NT2/D1 (cell line): ENCODE measurements at regions not wholly inside any gene's neighbourhood (a gene's known extent, or its start where the extent isn't known, plus 50 kb on each side); places are given as distances from the start of the nearest gene placed in this dataset.

Source experiments
- DNase-seq: peaks from one replicate; pipeline ENCODE4 v3.0.0-alpha.2; 2011; ENCODE audit warnings: low read depth, low spot score
- H3K27me3 ChIP-seq: 2 replicates; pipeline ENCODE4 v1.6.0; 2011; ENCODE audit warnings: mild to moderate bottlenecking; ENCODE audit not compliant: insufficient read length, insufficient read depth
- H3K36me3 ChIP-seq: 2 replicates; pipeline ENCODE4 v1.6.1; 2011; ENCODE audit warnings: mild to moderate bottlenecking, low read length, mixed read lengths; ENCODE audit not compliant: insufficient read depth, insufficient read length
- H3K4me1 ChIP-seq: 2 replicates; pipeline ENCODE4 v1.5.1; 2011; ENCODE audit not compliant: insufficient read depth, insufficient read length
- H3K4me3 ChIP-seq: 2 replicates; pipeline ENCODE4 v1.5.1; 2011; ENCODE audit warnings: low read depth; ENCODE audit not compliant: insufficient read length
- H3K9ac ChIP-seq: 2 replicates; pipeline ENCODE4 v1.6.0; 2011; ENCODE audit warnings: low read depth; ENCODE audit not compliant: insufficient read length
- H3K9me3 ChIP-seq: 2 replicates; pipeline ENCODE4 v1.5.1; 2011; ENCODE audit warnings: mild to moderate bottlenecking, low read length; ENCODE audit not compliant: insufficient read depth
- SUZ12 ChIP-seq: IDR thresholded peaks from 2 replicates; pipeline ENCODE4 v1.6.1; 2011; ENCODE audit not compliant: insufficient read length, insufficient read depth; ENCODE audit errors: extremely low read depth
- YY1 ChIP-seq: IDR thresholded peaks from 2 replicates; pipeline ENCODE4 v1.6.1; 2011; ENCODE audit not compliant: insufficient read length, insufficient read depth
- ZNF274 ChIP-seq: IDR thresholded peaks from 2 replicates; pipeline ENCODE4 v1.6.1; 2011; ENCODE audit warnings: mild to moderate bottlenecking, low read depth, low read length

DNA sequence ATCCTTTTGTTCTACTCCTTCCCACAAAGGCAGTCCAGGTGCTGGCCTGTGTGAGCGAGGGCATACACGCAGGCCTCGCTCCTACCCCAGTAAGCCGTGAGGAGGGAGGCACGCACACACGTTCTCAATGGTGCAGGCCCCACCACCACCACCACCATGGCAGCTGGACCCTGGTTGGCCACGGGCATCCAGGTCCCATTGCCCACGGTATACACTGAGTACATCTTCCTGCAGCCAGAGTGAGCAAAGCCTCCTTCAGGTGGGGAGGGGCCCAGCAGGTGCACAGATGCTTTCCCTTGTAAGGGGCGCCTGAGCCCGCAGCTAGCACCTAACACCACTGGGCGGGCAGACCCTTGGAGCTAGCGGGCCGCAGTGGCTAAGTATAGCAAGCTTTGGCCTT, 373.3 kb upstream of the MKI67 start:
- Histone ChIP-seq H3K4me3 (no peak overlapping the region), H3K9ac (no peak overlapping the region), H3K27me3 (no peaks in the 10 kb centered on the region), H3K9me3 (no peaks in the 10 kb centered on the region), H3K4me1 (no peaks in the 10 kb centered on the region), H3K36me3 (no peaks in the 10 kb centered on the region)
- DNase-seq = no peak
- TF ChIP-seq SUZ12 (no peak), YY1 (no peak), ZNF274 (no peak)

DNA sequence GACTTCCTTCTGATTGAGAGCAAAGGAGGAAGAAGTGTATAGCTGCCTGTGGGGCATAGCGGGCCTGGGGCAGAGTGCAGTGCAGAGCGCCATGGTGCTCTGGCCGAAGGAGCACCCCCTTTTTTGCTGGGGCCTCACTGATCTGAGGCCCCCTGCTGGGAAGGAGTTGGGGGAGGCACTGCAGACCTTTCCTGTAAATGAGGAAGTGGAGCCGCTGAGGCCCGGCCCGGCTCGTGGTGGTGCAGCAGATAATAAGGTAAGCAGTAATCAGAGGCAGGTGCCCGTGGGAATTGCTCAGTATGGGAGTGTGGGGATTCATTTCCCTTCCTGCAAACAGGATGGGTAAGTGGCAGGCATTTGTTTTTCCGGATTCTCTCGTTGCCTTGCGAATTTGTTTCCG, 373.7 kb upstream of the MKI67 start:
- TF ChIP-seq YY1 (no peak), ZNF274 (no peak), SUZ12 (no peak)
- H3K4me3 ChIP-seq = no peak overlapping the region
- no peaks in the 10 kb centered on the region for H3K4me1 ChIP-seq
- no peaks in the 10 kb centered on the region for H3K9me3 ChIP-seq
- no peaks in the 10 kb centered on the region for H3K36me3 ChIP-seq
- H3K9ac ChIP-seq = no peak overlapping the region
- H3K27me3 ChIP-seq = no peaks in the 10 kb centered on the region
- no peak for DNase-seq

GRCh38 chr10:128500642-128501041, 374.4 kb upstream of the MKI67 start:
- DNase-seq = no peak
- Histone ChIP-seq H3K27me3 (no peaks in the 10 kb centered on the region), H3K9me3 (no peaks in the 10 kb centered on the region), H3K4me1 (no peaks in the 10 kb centered on the region), H3K4me3 (no peak overlapping the region), H3K9ac (no peak overlapping the region), H3K36me3 (no peaks in the 10 kb centered on the region)
- TF ChIP-seq SUZ12 (no peak), YY1 (no peak), ZNF274 (no peak)

DNA sequence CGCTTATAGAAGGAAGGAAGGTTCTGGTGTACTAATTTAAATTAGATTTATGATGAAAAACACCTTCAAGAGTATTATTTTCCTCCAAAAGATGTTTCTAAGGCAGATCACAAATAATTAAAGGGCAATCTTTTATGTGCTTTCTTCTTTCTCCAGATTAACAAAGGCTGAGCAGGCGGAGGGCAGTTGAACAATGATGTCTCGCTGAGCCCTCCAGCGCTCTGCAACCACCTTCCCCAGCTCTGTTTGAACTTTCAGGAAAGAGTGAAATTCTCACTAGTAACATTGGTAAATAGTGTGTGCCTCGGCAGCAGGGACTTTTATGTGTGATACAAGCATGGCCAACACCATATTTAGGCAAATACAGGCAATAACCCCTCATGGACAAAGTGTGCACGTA, 379.1 kb upstream of the MKI67 start:
- Histone ChIP-seq H3K9ac (no peak overlapping the region), H3K4me1 (no peaks in the 10 kb centered on the region), H3K4me3 (no peak overlapping the region), H3K9me3 (no peaks in the 10 kb centered on the region), H3K36me3 (no peaks in the 10 kb centered on the region), H3K27me3 (no peaks in the 10 kb centered on the region)
- DNase-seq = no peak
- no peak for TF ChIP-seq ZNF274
- TF ChIP-seq YY1 = no peak
- no peak for TF ChIP-seq SUZ12

- H3K4me3 ChIP-seq = no peak overlapping the region
- H3K36me3 ChIP-seq = no peaks in the 10 kb centered on the region
- no peak overlapping the region for H3K9ac ChIP-seq
- H3K9me3 ChIP-seq = no peaks in the 10 kb centered on the region
- no peak for DNase-seq
- H3K27me3 ChIP-seq = no peaks in the 10 kb centered on the region
- H3K4me1 ChIP-seq = no peaks in the 10 kb centered on the region
- TF ChIP-seq SUZ12 (no peak), YY1 (no peak), ZNF274 (no peak)
Measured at GRCh38 chr10:128506423-128506822, 380.2 kb upstream of the MKI67 start.

DNA sequence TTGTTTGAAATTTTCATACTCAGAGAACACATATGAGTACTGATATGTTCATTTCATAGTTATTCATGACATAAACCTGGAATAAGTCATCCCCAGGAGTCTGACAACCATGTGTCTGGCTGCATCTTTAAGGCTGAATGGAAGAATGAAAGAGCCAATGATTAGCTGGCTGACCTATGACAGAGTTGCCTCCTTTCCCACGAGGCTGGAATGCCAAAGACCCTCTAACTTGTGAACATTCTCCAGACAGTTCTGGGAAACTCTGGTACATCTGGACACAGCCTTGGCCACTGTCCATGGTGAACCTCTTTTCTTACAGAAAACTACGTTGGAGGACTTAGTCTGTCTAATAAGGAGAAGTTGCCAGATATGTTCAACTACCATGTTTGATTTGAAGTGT, 380.8 kb upstream of the MKI67 start:
- no peak for TF ChIP-seq SUZ12
- TF ChIP-seq YY1 = no peak
- TF ChIP-seq ZNF274 = no peak
- DNase-seq = no peak

DNA sequence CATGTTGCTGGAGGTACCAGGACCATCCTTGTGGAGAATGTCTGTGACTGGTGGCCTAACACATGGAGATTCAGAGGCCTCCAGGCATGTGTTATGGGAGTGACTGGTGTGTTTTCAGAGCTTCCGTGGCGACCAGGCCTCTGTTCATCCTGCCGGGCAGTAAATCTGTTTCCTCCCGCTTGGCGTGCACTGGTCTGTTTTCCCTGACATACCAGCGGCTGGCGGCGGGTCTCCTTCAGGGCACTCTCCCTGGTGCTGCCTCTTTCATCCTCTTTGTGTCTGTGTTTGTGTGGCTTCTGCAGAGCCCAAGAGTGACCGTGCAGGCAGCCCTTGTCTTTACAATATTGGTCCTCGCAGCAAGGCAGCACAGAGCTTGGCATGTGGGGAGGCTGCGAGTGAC, 385.1 kb upstream of the MKI67 start:
- Histone ChIP-seq H3K9me3 (no peaks in the 10 kb centered on the region), H3K27me3 (no peaks in the 10 kb centered on the region), H3K9ac (no peak overlapping the region), H3K4me3 (no peak overlapping the region), H3K4me1 (no peaks in the 10 kb centered on the region), H3K36me3 (no peaks in the 10 kb centered on the region)
- DNase-seq = no peak
- TF ChIP-seq ZNF274 (no peak), SUZ12 (no peak), YY1 (no peak)

More for the DNA sequence above, 380.8 kb upstream of the MKI67 start:
- Histone ChIP-seq H3K9me3 (no peaks in the 10 kb centered on the region), H3K27me3 (no peaks in the 10 kb centered on the region), H3K4me1 (no peaks in the 10 kb centered on the region), H3K4me3 (no peak overlapping the region), H3K9ac (no peak overlapping the region), H3K36me3 (no peaks in the 10 kb centered on the region)

DNA sequence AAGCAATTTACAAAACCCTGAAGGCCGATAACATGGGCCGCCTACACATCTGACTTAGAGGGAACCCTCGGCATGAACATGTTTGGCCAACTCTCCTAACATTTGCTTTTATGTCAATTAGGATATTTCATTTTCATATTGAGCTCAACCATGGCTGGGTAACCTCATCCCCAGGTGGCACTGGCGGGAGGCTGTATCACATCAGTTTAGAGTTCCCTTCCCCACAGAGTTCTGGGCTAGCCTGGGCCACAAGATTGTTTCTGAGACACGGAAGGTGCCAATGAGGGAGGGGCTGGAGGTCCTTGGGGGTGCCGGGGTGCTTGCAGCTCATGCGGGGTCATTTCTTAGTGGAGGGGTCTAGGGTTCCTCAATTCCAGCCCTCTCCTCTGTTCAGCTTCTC, 386.5 kb upstream of the MKI67 start:
- DNase-seq = no peak
- H3K9ac ChIP-seq = no peak overlapping the region
- no peaks in the 10 kb centered on the region for H3K27me3 ChIP-seq
- H3K9me3 ChIP-seq = no peaks in the 10 kb centered on the region
- no peaks in the 10 kb centered on the region for H3K36me3 ChIP-seq
- TF ChIP-seq SUZ12 (no peak), ZNF274 (no peak)
- no peak overlapping the region for H3K4me3 ChIP-seq
- no peaks in the 10 kb centered on the region for H3K4me1 ChIP-seq
